Left renal pelvis (tissue), 4 donors: ENCODE measurements at regions not wholly inside any gene's neighbourhood (a gene's known extent, or its start where the extent isn't known, plus 50 kb on each side); places are given as distances from the start of the nearest gene placed in this dataset.

Experiments
- DNase-seq, 4 donors: peaks; one replicate each; pipeline ENCODE4 v3.0.0-alpha.2; 2013; ENCODE audit warnings: low read depth in 4 of 4, low spot score in 3 of 4

- DNase-seq: no peak
Observed at GRCh38 chr12:111063295-111064026, 143.1 kb upstream of the MYL2 start.

DNA sequence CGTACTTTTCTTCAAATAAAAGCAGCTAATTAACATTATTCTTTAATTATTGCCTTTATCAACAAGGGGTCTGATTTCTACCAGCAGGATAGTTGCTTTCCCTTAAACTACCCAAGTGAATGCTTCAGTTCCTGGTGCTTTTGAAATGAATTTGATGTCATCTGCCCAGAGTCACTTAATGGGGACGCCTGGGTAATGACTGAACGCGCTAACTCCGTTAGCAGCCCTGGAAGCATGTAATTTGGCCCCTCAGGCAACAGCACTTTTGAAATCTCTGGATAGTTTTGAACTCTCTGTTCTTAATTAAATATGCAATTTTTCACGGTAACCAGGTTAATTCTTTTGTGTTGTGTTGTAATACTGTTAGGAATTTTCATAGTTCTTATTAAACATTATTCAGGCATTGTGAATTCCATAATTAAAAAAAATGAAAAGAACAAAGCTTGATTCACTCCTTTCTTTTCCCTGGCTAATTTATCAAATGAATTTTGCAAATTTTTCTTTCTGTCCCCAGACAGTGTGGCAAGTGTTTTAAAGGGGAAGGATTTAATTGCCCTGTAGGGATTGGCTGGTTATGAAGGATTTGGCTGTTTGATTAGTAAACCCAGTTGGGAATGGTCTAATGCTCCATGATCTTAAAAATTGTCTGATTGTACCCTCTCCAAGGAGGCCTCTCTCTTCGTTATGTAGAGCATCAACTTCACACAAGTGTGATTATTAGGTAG lies 137.5 kb upstream of the MYL2 start:
- no peak for DNase-seq

GRCh38 chr12:111056618-111057521 lies 136.5 kb upstream of the MYL2 start:
- no peak for DNase-seq

DNA sequence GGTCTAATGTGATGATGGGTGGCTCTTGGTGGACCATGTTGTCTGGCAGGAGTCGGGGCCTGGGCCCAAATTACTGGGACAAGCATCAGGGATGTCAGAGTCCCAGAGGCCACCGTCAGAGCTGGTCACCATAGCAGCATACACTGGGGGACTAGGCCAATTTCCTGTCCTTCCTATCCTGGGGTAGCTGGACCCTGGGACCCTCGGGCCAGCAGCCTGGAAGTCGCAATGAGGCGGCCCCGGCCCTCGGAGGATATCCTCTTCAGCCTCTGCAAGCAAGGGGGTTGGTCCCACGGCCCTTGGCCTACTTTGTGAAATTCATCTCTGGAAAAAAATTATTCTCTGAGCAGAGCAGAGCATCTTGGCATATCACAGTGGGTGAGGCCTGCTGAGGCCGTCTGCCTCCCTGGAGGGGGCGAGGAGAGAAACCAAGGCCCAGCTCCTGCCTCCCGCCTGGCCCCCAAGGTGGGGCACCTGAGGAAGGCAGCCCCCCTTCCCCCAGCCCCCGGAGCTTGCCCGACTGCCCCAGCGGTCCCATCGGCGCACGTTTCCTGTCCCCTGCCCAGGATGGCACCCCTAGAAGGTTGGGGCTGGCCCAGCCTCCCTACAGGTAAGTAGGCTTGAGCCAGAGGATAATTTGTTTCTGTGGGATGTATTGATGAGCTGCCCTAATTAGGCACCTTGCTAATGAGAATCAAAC lies 135.0 kb upstream of the MYL2 start:
- no peak for DNase-seq

DNA sequence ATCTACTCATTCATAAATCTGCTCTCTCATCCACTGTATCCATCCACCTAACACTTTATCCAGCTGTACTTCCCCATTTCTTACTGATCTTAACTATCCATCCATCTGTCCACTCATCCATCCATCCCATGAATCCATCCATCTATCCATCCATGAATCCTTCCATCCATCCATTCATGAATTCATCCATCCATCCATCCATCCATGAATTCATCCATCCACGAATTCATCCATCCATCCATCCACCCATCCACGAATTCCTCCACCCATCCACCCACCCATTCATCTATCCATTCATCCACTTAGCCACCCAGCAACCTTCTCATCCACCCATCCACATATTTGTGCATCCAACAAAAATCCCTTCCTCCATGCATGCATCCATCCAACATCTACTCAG lies 128.6 kb upstream of the MYL2 start:
- DNase-seq: no peak

GRCh38 chr12:111046896-111047295 lies 126.5 kb upstream of the MYL2 start:
- DNase-seq: no peak

GRCh38 chr12:111045941-111046340 lies 125.6 kb upstream of the MYL2 start:
- no peak for DNase-seq

GRCh38 chr12:111041091-111041490 lies 120.7 kb upstream of the MYL2 start:
- no peak for DNase-seq

DNA sequence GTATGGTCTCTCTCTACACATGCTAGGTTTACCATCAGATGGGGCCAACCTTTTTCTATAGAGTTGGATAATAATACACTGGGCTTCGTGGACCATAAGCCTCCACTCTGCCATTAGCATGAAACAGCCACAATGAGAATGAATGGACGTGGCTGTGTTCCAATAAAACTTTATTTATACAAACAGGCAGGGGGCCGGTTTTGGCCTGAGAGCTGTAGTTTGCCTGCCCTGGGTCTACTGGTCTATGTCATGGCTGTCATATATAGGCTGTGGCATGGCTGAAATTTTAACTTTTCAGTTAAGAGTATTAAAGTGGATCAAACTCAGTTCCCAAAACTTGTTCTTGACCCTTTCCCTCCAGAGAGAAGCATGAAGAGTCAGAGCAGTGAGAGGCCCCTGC lies 120.3 kb upstream of the MYL2 start:
- no peak for DNase-seq

- no peak for DNase-seq
Observed at GRCh38 chr12:111038941-111039340, 118.6 kb upstream of the MYL2 start.

- DNase-seq: no peak
Observed at GRCh38 chr12:111038077-111038476, 117.7 kb upstream of the MYL2 start.

DNA sequence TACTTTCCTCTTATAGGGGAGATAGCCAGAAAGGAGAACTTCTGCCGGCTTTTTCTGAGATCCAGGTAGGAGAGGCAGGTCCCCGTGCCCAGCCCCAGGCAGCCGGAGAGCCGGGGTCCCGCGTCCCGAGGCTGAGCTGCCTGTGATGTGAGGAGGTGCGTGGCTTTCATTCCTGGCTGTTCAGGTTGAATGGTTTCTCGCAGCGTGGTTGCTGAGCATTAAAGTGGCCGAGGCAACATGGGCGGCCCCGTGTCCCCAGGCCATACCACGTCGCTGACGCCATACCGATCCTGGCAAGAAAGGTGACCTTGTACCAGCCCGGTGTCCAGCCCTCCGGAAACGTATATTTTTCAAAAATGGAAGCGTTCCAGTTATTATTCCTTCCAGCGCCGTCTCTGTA lies 116.7 kb upstream of the MYL2 start:
- no peak for DNase-seq

- DNase-seq: peak in 1 of 4 donors; percentile 30
Observed at GRCh38 chr12:111035578-111036301, 115.4 kb upstream of the MYL2 start.

- peak in 1 of 4 donors; percentile 36 for DNase-seq
Observed at GRCh38 chr12:111034886-111035577, 114.7 kb upstream of the MYL2 start.

- DNase-seq: peak in 1 of 4 donors; percentile 33
Observed at GRCh38 chr12:111034083-111034885, 113.9 kb upstream of the MYL2 start, which contains the start of gene CUX2. Gene CUX2, plus strand, starts transcription at chr12:111034165.

DNA sequence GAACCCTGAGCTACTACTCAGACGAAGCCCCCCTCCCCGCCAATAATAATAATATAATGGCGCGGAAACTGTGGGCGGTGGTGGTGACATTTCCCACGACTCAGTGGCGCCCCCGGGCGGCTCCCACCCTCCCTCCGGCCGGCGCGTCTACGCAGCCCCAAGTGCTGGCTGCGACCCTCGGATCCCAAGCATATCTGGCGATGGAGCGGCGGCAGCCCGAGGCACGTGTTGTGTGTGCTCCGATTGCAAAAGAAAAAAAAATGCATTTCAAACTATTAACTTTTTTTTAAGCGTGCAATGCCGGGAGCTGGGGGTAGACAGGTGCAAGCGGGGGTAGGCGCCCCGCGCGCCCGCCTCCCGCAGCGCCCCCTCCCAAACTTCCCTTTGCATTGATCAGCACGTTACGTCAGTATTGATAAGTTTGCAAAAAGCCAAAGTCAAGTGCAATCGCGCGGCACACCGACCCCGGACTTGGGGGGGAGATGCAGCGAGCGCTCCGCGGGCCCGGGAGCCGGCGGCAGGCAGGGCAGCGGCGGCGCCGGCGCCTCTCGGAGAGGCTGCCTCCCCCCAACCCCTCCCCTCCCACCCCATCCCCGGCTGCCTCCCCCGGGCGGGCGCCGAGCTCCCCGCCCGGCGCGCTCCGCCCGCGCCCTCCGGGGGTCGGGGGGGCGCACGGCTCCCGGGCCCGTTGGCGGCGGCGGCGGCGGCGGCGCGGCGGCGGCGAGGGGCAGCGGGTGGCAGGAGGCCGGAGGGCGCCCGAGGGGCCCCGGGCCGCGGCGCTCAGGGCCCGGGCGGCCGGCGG lies 113.1 kb upstream of the MYL2 start:
- no peak for DNase-seq

GRCh38 chr12:111032591-111032919 lies 112.2 kb upstream of the MYL2 start:
- no peak for DNase-seq
